HG03045 (cell line): ENCODE measurements at regions not wholly inside any gene's neighbourhood (a gene's known extent, or its start where the extent isn't known, plus 50 kb on each side); places are given as distances from the start of the nearest gene placed in this dataset.

Experiments used
- ATAC-seq: cut with Tn5 transposase; IDR thresholded peaks from one replicate; pipeline ENCODE4 v1.9.1; 2021; ENCODE audit warnings: mild to moderate bottlenecking, moderate library complexity; ENCODE audit not compliant: unreplicated experiment

- no peak for ATAC-seq
Measured at GRCh38 chr10:24104895-24105294, 104.0 kb upstream of the KIAA1217 start.

- no peak for ATAC-seq
Measured at GRCh38 chr10:24113901-24114300, 95.0 kb upstream of the KIAA1217 start.

- ATAC-seq: no peak
Measured at GRCh38 chr10:24114556-24114955, 94.4 kb upstream of the KIAA1217 start.

- ATAC-seq: no peak
Measured at GRCh38 chr10:24115403-24115802, 93.5 kb upstream of the KIAA1217 start.

GRCh38 chr10:24118246-24118645 lies 90.7 kb upstream of the KIAA1217 start:
- no peak for ATAC-seq

GRCh38 chr10:24119896-24120295 lies 89.0 kb upstream of the KIAA1217 start:
- ATAC-seq: no peak

- ATAC-seq: no peak
Measured at GRCh38 chr10:24120646-24121045, 88.3 kb upstream of the KIAA1217 start.

DNA sequence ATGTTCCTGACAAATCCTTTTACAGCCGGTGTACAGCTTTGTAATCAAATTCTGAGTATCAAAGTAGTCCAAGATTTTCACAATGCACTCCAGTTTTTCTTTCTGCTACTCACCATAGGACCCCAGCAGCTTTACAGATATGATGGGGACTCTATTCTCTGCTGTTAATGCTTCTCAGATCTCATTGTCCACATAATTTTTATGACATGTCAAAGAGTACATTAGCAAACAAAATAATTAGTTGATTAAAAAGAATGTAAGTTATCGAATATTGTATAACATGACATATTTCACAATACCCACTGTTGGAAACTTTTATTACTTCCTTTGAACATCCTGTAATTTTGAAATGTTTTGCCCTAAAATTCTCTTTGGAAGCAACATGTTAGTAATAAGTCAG lies 81.4 kb upstream of the KIAA1217 start:
- ATAC-seq: no peak

DNA sequence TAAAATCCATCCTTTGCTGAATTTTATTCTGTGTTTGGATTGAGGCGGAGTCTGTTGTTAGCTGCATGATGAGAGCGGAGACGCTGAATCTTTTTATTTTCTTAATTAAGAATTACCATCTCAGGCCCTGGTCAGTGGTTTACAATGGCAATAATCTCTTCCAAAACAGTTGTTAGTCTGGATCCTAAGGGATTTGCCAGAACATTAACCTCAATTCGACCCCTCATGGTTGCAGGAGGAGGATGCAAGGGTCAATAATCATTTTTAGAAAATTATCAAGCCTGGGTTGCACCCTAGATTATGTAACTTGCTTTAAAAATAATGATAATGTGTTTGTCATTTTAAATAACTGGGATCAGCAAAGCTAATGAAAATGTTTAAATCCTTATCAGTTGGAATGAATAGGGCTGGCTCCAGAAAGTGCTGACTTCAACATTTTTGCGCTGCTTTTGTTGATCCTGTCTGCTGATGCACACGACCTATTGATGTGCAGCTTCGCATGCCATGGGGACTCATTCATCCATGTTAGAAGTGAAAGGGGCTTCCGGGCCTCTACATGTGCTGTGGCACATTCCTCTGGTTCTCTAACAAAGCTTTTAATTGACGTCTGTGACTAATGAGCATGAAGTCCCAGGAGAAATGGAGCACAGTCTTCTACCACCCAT lies 80.7 kb upstream of the KIAA1217 start:
- ATAC-seq: no peak

DNA sequence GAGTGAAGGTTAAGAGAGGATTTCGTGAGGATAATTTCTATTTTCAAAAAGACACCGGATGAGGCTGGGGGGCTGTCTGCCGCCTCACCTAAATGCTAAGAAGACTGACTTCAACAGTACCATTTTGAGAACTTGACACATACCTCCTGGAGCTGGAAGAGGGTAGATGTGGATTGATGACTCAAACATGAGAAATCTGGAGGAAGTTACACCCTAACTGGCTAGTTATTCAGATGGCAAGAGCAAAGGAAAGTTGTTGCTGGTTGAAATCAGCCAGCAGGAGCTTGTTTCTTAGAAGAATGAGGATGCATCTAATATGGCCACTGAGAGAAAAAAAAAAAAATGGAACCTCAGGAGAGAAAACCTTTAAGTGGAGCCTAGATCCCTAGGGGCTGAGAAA lies 76.2 kb upstream of the KIAA1217 start:
- no peak for ATAC-seq

- no peak for ATAC-seq
Measured at GRCh38 chr10:24133835-24134234, 75.1 kb upstream of the KIAA1217 start.

- ATAC-seq: no peak
Measured at GRCh38 chr10:24136070-24136469, 72.9 kb upstream of the KIAA1217 start.

- no peak for ATAC-seq
Measured at GRCh38 chr10:24147321-24147720, 61.6 kb upstream of the KIAA1217 start.

- no peak for ATAC-seq
Measured at GRCh38 chr10:24149640-24150039, 59.3 kb upstream of the KIAA1217 start.

DNA sequence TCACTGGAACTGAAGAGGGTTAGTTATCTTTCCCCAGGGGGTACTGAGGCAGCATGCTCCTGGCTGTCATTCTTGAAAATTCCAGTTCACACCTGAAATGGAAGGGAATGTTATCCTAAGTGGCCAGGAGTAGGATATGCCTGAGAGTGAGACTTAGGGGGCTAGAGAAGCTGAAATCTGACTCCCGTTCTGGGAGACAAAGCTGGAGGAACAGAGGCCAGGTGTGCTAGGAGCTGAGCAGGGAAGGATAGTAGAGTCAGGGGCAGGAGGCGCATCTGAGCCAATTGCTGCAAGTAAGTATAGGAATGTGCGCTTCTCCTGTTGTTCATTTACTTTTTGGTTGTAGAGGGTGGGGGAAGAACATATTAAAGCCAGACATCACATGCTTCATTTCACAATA lies 58.1 kb upstream of the KIAA1217 start:
- no peak for ATAC-seq

GRCh38 chr10:24152270-24152669 lies 56.7 kb upstream of the KIAA1217 start:
- ATAC-seq: no peak

GRCh38 chr10:24153031-24153430 lies 55.9 kb upstream of the KIAA1217 start:
- no peak for ATAC-seq

DNA sequence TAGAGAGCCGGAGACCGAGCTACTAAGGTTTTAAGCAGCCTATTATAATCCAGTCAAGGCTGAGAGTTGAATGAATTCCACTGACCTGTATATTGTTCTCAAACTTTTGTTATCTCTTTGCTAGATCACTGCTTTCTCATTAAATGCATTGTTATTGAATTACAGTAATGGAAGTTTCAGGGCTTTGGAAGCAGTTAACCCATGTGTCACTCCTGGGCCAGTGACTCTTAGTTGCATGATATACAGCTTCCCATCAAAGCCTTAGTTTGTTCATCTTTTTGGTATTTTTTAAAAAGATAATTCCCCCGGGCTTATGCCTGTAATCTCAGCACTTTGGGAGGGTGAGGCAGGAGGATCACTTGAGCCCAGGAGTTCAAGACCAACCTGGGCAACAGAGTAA lies 55.4 kb upstream of the KIAA1217 start:
- ATAC-seq: no peak

DNA sequence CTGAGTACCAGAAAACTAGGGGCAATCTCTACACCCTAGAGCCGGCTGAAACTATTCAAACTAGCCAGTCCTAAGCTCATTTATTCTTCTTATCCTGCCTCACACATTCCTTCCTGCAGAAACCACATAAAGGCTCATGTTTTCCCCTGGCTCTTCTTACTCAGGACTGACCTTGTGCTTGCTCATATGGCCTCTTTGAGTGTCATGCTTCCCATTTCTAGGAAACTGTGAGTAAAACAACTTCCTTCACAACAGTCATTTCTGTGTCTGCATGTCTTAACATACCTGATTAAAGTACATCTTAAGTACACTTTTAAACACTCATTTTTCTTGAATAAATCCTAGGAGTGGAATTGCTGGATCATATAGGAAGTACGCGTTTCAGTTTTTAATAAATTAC lies 52.3 kb upstream of the KIAA1217 start:
- ATAC-seq: no peak

DNA sequence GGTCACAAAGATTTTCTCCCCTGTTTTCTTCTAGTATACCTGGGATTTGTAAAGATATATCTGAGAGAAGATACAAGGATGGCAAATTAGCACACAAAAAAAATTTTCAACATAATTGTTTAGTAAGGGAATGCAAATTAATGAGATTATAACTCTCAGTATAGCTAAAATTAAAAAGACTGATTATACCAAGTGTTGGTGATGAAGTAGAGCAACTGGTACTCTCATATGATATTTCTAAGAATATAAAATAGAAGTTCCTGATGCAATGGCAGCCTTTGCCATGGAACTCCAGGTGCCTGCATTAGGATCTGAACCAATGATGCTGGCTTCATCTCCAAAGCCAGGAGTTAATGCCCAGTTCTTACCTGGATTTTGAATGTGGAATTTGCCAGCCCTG lies 51.4 kb upstream of the KIAA1217 start:
- no peak for ATAC-seq
